A549 (cell line): ENCODE measurements at regions not wholly inside any gene's neighbourhood (a gene's known extent, or its start where the extent isn't known, plus 50 kb on each side); places are given as distances from the start of the nearest gene placed in this dataset.

Experiments used
- ATAC-seq, 2 experiments: fragments of 200-7000 bp in 1 of 2; fragments of >200 bp in 1 of 2; cut with Nextera tagmentation in 1 of 2; cut with Tn5 transposase in 1 of 2; 3 replicates each; pipeline versions ENCODE4 v1.8.0 to v1.9.1; 2018 to 2020; ENCODE audit warnings: mild to moderate bottlenecking in 1 of 2, moderate library complexity in 1 of 2
- CTCF ChIA-PET: fragments of 300-600 bp; sonication (Branson Sonifier 250); formaldehyde crosslinking; extraction: SDS; loops from one replicate; lab custom pipeline; 2021; ENCODE audit warnings: antibody characterized with exemption, inconsistent platforms; lab: Yijun Ruan, JAX
- POLR2A ChIA-PET: fragments of 350-600 bp; formaldehyde crosslinking; extraction: SDS; loops from one replicate; lab custom pipeline; 2021; ENCODE audit warnings: antibody characterized with exemption, inconsistent platforms; lab: Yijun Ruan, JAX
- DNase-seq, 2 experiments: peaks; one replicate each; pipeline versions ENCODE4 v3.0.0 to v3.0.0-alpha.2; 2011 to 2016; ENCODE audit warnings: low read depth in 1 of 2, low spot score in 1 of 2
- FAIRE-seq: peaks from 2 replicates; lab custom pipeline; 2011; peaks lifted over from hg19 to GRCh38; lab: Jason Lieb, UNC
- H3K27ac ChIP-seq, 2 experiments: fragments of >200 bp; sonication (Bioruptor Twin); formaldehyde crosslinking; 3 replicates each; pipeline ENCODE4 v1.5.1; 2016 to 2017
- H3K4me1 ChIP-seq: fragments of >200 bp; sonication (Bioruptor Twin); formaldehyde crosslinking; 3 replicates; pipeline ENCODE4 v1.6.1; 2016
- H3K4me2 ChIP-seq: fragments of >200 bp; sonication (Bioruptor Twin); formaldehyde crosslinking; 3 replicates; pipeline ENCODE4 v1.6.1; 2016
- H3K4me3 ChIP-seq: fragments of >200 bp; sonication (Bioruptor Twin); formaldehyde crosslinking; 3 replicates; pipeline ENCODE4 v1.5.1; 2016
- H3K9me3 ChIP-seq: fragments of >200 bp; sonication (Bioruptor Twin); formaldehyde crosslinking; 3 replicates; pipeline ENCODE4 v1.6.1; 2016
- ATOH8 ChIP-seq: fragments of 250-450 bp; sonication (Bioruptor Pico); IDR thresholded peaks from 2 replicates; pipeline ENCODE4 v1.5.0; 2020; ENCODE audit warnings: low read depth, mild to moderate bottlenecking, moderate library complexity
- CHD4 ChIP-seq: fragments of 200-600 bp; sonication (generic); IDR thresholded peaks from 2 replicates; pipeline ENCODE4 v1.6.1; 2016; ENCODE audit warnings: antibody characterized with exemption, mild to moderate bottlenecking, borderline replicate concordance
- EHMT2 ChIP-seq: fragments of 200-600 bp; sonication (generic); IDR thresholded peaks from 2 replicates; pipeline ENCODE4 v1.6.1; 2016; ENCODE audit warnings: antibody characterized with exemption, low read depth, mild to moderate bottlenecking, moderate library complexity
- EP300 ChIP-seq, 2 experiments: fragments of >200 bp; sonication (Bioruptor Twin); formaldehyde crosslinking; IDR thresholded peaks; 2 replicates in 1 of 2; 3 replicates in 1 of 2; pipeline ENCODE4 v1.6.1; 2016 to 2017
- FOXS1 ChIP-seq: fragments of 250-450 bp; sonication (Bioruptor Pico); IDR thresholded peaks from 2 replicates; pipeline ENCODE4 v1.5.0; 2020; ENCODE audit warnings: mild to moderate bottlenecking, moderate library complexity
- GATA3 ChIP-seq: IDR thresholded peaks from 2 replicates; pipeline ENCODE4 v1.6.1; 2012; ENCODE audit warnings: borderline replicate concordance
- HMGXB4 ChIP-seq: fragments of 250-450 bp; sonication (Bioruptor Pico); IDR thresholded peaks from 2 replicates; pipeline ENCODE4 v1.5.0; 2021; ENCODE audit warnings: mild to moderate bottlenecking, moderate library complexity, borderline replicate concordance
- MAFK ChIP-seq: fragments of 450-650 bp; IDR thresholded peaks from 2 replicates; pipeline ENCODE4 v1.6.1; 2014; ENCODE audit not compliant: partially characterized antibody
- MAX ChIP-seq: IDR thresholded peaks from 2 replicates; pipeline ENCODE4 v1.6.1; 2012
- PBX3 ChIP-seq: IDR thresholded peaks from 2 replicates; pipeline ENCODE4 v1.6.1; 2012
- PHF8 ChIP-seq: fragments of 200-600 bp; sonication (generic); IDR thresholded peaks from 2 replicates; pipeline ENCODE4 v1.6.1; 2016; ENCODE audit warnings: low read depth, mild to moderate bottlenecking, antibody characterized with exemption, moderate library complexity, borderline replicate concordance
- RCOR1 ChIP-seq: fragments of 150-350 bp; IDR thresholded peaks from 2 replicates; pipeline ENCODE4 v1.6.1; 2014; ENCODE audit warnings: antibody characterized with exemption, low read length, low read depth
- SMC3 ChIP-seq: fragments of >200 bp; sonication (Bioruptor Twin); formaldehyde crosslinking; IDR thresholded peaks from 3 replicates; pipeline ENCODE4 v1.6.1; 2018; ENCODE audit warnings: inconsistent platforms
- ZC3H11A ChIP-seq: fragments of 450-650 bp; IDR thresholded peaks from 2 replicates; pipeline ENCODE4 v1.6.1; 2014; ENCODE audit warnings: antibody characterized with exemption, mild to moderate bottlenecking
- ZFP36 ChIP-seq: fragments of 450-650 bp; IDR thresholded peaks from 2 replicates; pipeline ENCODE4 v1.6.1; 2014; ENCODE audit warnings: borderline replicate concordance; ENCODE audit not compliant: partially characterized antibody
- WGBS: methylation state at CpG from one replicate; pipeline ENCODE4 v1.1.6; 2017; ENCODE audit errors: missing lambda C conversion rate; 5-methylcytosine and 5-hydroxymethylcytosine counted together

GRCh38 chrX:39928704-39929378 is 168.9 kb downstream of the BCOR start:
- TF ChIP-seq PBX3 (peak; percentile 19; the same call in 1 of the 2 replicates), GATA3 (peak; percentile 55; the same call in 1 of the 2 replicates), SMC3 (0 out of 3 replicates have a peak, but pooled peaks have one; percentile 19), EP300 (IDR thresholded peaks at IDR 0.05) (0 out of 5 replicates have a peak, but pooled peaks of 1 of the 2 experiments have one; percentile 42), MAX (peak; percentile 54; the same call in 1 of the 2 replicates), ATOH8 (CRISPR knock-in tag) (no peak)
- H3K27ac ChIP-seq, result peak overlapping the region; percentile 89 to 90

GRCh38 chrX:39929379-39930025 is 168.3 kb downstream of the BCOR start:
- peaks cover 37% of the 10 kb centered on the region for H3K4me1 ChIP-seq
- ChIA-PET POLR2A (no interaction called here), CTCF (interaction anchor here (1.2 kb wide), 1 partner anchor 198 kb away, joined by 5 read pairs; no protein-coding TSS in a partner anchor)
- H3K4me2 ChIP-seq, result peak overlapping the region; percentile 78
- 30% methylated on average over 9 of the region's 13 CpGs for WGBS
- H3K4me3 ChIP-seq, result no peak overlapping the region
- ATAC-seq (no peak; a peak in 3 of 6 replicates), FAIRE-seq (no peak), DNase-seq (no peak)
- H3K9me3 ChIP-seq, result no peaks in the 10 kb centered on the region
- no peak for TF ChIP-seq EHMT2
- TF ChIP-seq MAFK, result peak; percentile 48
- H3K27ac ChIP-seq, result peak overlapping the region; percentile 89 to 90

More at GRCh38 chrX:39928704-39929378, 168.9 kb downstream of the BCOR start:
- POLR2A ChIA-PET, result no interaction called here
- Histone ChIP-seq H3K4me3 (no peak overlapping the region), H3K4me1 (peaks cover 35% of the 10 kb centered on the region), H3K4me2 (peak overlapping the region; percentile 78), H3K9me3 (no peaks in the 10 kb centered on the region)
- DNase-seq, result peak; percentile 61 to 88
- CTCF ChIA-PET, result interaction anchor here (1.2 kb wide), 1 partner anchor 198 kb away, joined by 5 read pairs; no protein-coding TSS in a partner anchor
- WGBS, result 23% methylated on average over 6 of the region's 8 CpGs
- peak; percentile 89 for FAIRE-seq
- ATAC-seq, result peak; percentile 80 to 85

GRCh38 chrX:39930786-39931528 is 166.8 kb downstream of the BCOR start:
- no peak for TF ChIP-seq PHF8
- TF ChIP-seq, all 56 proteins: peak for 0
- no peak overlapping the region for H3K4me3 ChIP-seq
- no peak for DNase-seq
- no peak for FAIRE-seq
- no peak for ATAC-seq
- ChIA-PET CTCF (interaction anchor here (0.7 kb wide), 1 partner anchor 20 kb away, joined by 4 read pairs; no protein-coding TSS in a partner anchor), POLR2A (no interaction called here)
- WGBS, result 88% methylated on average over 14 of the region's 14 CpGs
- H3K27ac ChIP-seq, result peak overlapping the region; percentile 89 to 90; a peak in 5 of 6 replicates
- H3K4me1 ChIP-seq, result peaks cover 50% of the 10 kb centered on the region
- H3K9me3 ChIP-seq, result no peaks in the 10 kb centered on the region
- no peak overlapping the region for H3K4me2 ChIP-seq

- ATAC-seq (no peak), DNase-seq (no peak), FAIRE-seq (no peak)
- Histone ChIP-seq H3K9me3 (no peaks in the 10 kb centered on the region), H3K4me1 (peaks cover 50% of the 10 kb centered on the region), H3K4me3 (no peak overlapping the region), H3K27ac (peak overlapping the region in 1 of 2 experiments; percentile 89; a peak in 3 of 6 replicates), H3K4me2 (no peak overlapping the region)
- 81% methylated on average over 3 of the region's 3 CpGs for WGBS
- POLR2A ChIA-PET, result no interaction called here
- CTCF ChIA-PET, result interaction anchor here (0.7 kb wide), 1 partner anchor 19 kb away, joined by 4 read pairs; no protein-coding TSS in a partner anchor
- TF ChIP-seq FOXS1 (no peak), RCOR1 (no peak), CHD4 (no peak), EP300 (IDR thresholded peaks at IDR 0.05) (no peak), ZC3H11A (no peak), EHMT2 (no peak), PHF8 (no peak), HMGXB4 (CRISPR knock-in tag) (no peak), MAFK (no peak), ZFP36 (no peak)
These were observed 166.1 kb downstream of the BCOR start for GRCh38 chrX:39931529-39932282.
